Dedifferentiated amniotic fluid mesenchymal stem cell (primary cell): ENCODE measurements at regions not wholly inside any gene's neighbourhood (a gene's known extent, or its start where the extent isn't known, plus 50 kb on each side); places are given as distances from the start of the nearest gene placed in this dataset.

Experiments used
- DNase-seq: peaks from one replicate; pipeline ENCODE4 v3.0.0-alpha.2; 2016; ENCODE audit errors: extremely low spot score

DNA sequence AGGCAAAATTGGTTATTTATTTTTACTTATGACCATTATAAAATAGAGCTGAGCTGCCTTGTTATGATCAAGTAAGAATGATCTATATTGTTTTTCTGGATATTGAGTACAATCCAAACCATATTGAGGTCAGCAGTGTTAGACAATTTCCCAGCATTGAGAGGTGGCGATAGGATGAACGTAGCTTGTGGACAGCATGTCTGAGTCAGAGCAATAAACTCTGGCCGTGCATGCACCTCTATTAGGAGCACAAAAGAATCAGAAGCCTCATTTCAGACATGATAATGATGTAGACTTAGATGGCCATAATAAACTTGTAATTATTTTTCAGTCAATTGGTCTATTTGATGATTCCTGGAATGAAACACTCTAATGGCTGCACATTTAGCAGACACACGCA, 491.6 kb downstream of the RIT2 start:
- DNase-seq = no peak

DNA sequence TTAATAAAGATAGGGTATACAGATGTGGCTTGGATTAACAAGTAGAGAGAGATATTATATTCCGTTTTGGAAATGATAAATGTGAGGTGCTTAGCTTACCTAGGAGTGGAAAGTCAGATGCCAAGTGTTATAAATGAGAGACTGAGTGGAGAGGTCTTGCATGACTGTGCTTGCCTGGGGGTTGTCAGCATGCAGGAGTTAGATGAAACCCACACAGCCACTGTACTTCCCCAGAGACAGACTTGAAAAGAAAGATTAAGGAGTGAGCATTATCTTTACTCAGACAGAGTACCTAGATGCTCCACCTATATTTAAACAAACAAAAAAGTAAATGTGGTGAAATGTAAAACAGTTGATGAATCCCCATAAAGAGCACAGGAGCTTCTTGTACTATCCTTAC, 482.7 kb downstream of the RIT2 start:
- no peak for DNase-seq

DNA sequence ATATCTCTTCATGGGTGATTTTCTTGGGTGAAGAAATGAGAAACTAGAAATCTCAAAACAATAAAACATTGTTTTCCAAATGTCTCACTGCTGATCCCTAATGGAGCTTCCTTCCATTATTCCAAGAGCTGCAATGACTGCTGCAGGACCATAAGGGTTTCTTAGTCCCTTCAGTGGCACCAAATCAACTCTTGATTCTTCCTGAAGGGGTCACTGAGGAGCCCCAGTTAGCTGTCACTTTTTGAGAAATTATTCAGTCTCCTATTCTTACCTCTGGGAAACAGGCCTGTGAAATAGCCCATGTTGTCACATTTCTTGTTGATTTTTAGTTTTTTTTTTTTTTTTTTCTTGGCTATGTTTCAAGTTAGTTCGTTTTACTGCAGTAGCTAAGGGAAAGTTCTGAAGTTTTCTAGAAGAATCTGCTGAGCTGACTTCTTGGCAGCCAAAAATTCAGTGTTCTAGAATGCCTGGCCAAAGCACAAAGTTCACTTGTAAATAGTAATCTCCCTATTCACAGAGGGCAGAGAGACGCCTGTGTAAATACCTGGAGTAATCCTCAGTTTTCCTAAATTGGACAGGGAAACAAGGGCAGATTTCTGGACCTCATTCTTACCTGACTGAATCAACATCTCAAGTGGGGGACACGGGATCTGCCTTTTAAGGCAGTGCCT, 480.0 kb downstream of the RIT2 start:
- DNase-seq = no peak

DNA sequence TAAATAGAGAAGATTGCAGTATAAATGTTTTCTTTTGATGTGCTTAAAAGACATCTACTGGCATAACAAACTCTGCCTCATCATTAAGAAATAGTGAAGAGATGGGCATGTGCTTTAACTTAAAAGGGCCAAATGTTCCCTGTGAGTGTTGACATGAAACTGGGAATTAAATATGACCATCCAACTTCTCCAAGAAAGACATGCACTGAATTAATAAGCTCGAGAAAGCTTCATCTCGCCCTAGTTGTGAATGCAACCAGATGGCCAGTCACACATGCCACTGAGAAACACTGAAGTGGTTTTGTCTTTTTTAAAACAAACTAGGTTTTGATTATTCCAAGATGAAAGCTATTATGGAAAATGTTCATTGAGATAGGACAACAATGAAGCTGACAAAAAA, 479.2 kb downstream of the RIT2 start:
- no peak for DNase-seq

DNA sequence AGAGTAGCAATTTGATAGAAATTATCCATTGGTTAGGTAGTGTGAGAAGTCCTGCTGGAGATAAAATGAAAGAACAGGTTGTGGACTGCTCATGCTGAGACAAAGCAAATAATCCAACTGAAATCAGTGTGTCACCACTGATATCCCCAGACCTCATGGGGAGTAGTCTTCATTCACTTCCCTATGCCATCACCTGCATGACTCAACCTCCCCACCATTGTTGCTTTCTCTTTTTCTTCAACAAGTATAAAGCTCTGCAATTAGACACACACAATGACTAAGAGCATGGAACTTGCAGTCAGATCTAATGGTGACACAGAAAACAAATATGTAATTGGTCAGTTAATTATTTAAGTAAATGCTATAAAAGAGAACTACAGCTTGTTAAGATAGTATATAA, 475.3 kb downstream of the RIT2 start:
- no peak for DNase-seq

DNA sequence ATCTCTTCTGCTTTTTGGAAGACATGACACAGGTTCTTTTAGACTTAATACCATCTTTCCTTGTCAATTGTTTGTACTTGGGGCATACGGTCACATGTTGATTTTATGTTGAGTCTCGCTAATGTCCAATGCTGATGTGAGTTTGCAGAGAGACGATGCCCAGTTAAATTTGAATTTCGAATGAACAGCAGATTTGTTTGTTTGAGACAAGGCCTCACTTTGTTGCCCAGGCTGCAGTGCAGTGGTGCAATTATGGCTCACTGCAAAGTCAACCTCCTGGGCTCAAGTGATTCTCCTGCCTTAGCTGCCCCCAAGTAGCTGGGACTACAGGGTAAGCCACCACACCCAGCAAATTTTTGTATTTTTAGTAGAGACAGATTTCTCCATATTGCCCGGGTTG, 473.5 kb downstream of the RIT2 start:
- DNase-seq = no peak

DNA sequence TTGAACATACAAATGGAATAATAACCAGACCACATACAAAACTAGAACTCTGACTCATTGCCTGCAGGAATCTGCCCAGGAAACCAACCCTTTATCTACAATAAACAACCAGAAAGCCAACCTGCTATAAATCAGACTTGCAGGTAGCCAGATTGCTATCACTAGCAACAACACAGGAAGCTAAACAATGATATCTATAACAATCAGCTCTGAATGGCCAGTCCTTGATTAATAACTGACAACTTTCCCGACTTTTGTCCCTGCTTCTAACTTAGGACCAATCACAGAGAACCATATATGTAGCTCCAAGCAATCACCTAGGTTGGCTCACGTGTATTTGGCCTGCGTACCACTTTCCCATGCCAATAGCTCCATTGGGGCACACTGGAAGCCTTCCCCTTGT, 470.8 kb downstream of the RIT2 start:
- DNase-seq = no peak

DNA sequence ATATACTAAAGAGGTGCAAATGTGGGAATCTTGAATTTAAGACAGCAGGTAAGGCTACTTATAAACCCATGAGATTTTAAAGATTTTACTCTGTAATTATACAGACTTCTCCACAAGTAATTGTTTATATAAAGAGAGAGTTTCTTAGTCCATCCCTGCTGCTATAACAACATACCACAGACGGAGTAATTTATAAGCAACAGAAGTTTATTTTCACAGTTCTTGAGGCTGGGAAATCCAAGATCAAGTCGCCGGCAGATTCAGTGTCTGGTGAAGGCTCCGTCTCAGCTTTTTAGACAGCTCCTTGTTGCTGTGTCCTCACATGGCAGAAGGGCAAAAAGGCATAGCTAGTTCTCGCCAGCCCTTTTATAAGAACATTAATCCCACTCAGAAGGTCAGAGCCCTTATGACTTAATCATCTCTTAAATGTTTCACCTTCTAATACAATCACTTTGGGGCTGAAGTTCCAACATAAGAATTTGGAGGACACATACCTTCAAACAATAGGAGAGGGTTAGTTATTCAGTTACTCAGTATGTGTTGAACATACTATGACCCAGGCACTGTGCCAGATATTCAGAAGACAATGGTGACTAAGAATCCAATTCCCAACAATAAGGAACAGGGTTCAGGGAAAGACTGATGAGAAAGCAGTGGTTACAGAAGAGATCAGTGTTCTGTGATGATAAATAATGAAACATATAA, 466.0 kb downstream of the RIT2 start:
- no peak for DNase-seq

DNA sequence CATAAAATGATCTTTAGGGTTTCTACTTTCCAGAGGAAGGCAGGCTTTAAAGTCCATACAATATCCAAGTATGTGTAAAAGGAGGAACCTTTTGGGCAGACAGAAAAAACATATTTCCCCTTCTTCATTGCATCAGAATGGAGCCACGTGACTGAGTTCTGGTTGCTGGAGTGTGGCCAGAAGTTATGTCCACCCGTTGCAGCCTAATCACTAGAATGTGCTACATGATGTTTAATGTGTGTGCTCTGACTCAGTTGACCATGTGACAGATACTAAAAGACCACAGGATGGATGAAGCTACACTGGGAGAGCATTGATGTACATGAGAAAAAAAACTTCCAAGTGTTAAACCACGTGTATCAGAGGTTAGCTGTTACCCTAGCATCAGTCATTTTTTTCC, 460.9 kb downstream of the RIT2 start:
- DNase-seq = no peak

DNA sequence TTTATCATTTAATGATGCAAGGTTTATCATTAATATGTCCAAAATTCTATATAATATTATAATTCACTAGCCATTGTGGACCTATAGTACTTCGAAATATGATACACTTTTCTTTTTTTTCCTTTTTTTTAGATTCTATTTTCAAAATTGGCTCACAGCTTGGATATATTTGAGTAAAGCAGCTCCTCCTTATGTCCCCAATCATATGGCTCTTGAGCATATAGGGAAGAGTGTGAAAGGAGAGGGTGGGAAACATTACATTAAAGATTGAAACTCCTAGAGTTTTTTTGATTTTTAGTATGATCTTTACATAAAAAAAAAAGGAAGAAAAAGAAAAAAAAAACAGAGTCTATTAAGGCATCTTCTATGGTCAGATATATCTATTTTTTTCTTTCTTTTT, 457.9 kb downstream of the RIT2 start:
- no peak for DNase-seq

DNA sequence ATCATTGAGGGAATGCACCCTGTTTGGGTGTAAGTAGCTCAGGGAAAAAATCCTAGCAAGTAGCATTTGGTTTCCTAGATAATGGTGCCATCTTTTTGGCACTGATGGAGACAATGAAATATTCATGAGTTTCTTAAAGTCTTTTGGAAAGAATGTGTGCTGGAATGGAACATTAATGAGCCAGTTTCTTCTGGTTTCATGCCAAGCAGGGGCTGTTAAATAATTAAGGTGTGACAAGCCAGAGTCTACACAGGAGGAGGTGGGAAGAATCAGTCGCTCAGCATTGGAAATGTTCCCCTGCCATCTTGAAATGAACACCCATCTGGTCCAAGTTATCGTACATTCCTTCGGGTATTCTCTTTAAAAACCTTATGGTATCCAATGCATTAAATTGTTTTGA, 457.3 kb downstream of the RIT2 start:
- no peak for DNase-seq

DNA sequence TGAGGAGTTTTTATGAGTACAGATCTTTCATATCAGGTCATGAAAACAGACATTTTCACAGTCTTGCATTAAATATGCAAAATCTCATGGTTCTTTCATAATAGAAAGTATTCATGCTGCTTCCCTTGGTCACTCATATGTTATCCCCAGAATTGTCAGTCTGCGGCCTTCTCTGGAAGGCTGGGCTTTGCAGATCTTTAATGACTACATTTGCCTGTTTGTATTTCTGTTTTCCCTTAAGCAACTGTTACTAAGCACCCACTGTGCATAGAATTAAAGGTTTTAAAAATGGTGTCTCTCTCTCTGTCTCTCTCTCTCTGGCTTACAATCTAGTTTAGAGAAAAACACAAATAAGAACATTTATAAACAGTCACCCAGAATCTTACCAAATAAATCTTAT, 456.3 kb downstream of the RIT2 start:
- no peak for DNase-seq

DNA sequence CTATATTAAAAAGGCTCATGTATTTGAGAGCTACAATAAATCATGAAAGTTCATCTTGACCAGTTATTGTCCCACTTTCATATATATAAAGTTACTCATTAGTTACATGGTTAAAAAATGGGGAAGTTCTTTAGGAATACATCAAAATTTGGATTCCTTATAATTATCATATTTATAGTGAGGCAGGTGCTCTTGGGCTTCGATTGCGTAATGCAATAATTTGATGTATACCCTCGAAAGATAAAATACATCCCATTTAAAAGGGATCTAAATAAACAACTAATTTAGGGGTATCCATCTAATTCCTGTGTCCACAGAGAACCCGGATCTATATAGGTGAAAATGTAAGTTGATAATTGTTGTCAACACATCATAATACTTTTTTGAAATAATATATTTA, 444.6 kb downstream of the RIT2 start:
- DNase-seq = no peak

DNA sequence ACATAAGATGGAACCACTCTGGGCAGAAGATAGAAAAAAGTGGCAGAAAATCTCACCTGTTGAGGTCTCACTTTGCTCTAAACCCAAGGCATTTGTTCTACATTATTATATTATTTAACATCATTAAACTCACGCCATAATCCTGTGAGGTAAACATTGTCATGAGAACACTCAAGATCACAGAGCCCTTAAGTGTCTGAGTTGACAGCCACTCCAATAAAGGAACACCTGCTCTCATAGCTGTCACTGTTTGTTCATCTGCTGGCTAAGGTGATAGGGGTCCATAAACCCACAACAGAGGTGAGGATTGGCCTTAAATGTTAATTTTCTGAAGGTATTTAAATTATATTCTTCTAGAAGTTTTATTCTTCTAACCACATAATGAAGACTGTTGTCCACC, 439.7 kb downstream of the RIT2 start:
- no peak for DNase-seq

DNA sequence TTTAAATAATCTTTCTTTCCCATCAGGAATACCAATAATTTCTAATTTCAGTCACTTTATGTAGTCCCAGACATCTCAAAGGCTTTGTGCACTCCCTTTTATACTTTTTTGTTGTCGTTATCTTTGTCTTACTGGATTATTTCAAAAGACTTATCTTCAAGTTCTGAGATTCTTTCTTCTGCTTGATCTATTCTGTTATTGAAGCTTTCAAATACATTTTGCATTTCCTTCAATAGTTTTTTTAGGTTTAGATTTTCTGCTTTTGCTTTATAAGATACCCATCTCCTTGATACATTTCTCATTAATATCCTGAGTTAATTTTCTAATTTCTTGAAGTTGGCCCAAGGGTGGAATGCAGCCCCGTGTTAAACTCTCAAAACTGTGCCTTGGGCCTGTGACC, 432.4 kb downstream of the RIT2 start:
- DNase-seq = no peak

DNA sequence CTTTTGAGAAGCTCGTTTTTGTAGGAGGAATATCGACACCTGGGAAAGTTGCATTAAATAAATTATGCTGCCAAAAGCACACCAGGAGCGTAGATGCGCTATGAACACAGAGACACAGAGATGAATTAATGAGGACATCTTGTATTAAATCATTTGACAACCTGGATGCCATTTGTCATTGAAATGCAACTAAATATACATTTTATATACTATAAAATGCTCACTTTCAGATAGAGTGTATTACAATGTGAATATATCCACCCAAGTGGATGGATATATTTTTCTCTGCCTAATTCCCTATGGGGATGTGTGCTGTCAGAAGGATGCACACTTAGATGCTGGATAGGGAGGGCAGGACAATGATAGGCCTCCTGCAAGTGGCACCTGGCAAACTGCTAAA, 426.2 kb downstream of the RIT2 start:
- DNase-seq = no peak
